ENCODE measurements at regions not wholly inside any gene's neighbourhood (a gene's known extent, or its start where the extent isn't known, plus 50 kb on each side); places are given as distances from the start of the nearest gene placed in this dataset.

DNA sequence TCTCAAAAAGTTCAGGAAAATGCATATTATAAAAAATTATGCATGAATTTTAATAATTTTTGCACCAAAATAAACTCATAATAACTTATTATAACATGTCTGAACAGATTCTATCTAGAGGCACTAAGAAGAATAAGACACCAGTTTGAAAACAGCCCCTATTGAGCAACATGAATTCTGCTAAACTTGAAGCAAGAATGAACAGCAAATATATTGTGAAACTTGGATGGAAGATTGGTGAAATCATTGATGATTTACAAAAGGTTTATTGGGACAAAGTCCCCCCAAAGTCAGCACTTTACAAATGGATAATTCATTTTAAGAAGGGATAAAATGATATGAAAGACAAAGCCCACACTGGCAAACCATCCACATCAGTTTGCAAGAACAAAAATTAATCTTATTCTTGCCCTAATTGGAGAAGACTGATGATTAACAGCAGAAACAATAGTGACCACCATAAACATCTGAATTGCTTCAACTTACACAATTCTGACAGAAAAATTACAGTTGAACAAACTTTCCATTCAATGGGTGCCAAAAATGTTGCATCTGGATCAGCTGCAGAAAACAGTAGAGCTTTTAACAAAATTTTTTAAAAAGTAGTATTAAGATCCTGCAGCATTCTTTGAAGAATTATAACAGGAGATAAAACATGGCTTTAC, 257.5 kb upstream of the FAT3 start:
- Histone ChIP-seq H3K4me3 (ENCODE audit: low read length in 2 of 2) (no peak overlapping the region), H3K27ac (ENCODE audit: low read length) (no peak overlapping the region), H3K36me3 (ENCODE audit: control insufficient read depth in 2 of 2, insufficient read depth in 2 of 2, low read length in 2 of 2) (no peaks in the 10 kb centered on the region), H3K4me1 (ENCODE audit: control insufficient read depth, insufficient read depth, low read length) (no peaks in the 10 kb centered on the region), H3K27me3 (ENCODE audit: control insufficient read depth in 1 of 2, insufficient read depth in 2 of 2, low read length in 2 of 2) (no peaks in the 10 kb centered on the region), H3K9me3 (ENCODE audit: control insufficient read depth in 2 of 2, low read length in 2 of 2) (no peaks in the 10 kb centered on the region), H3K9ac (ENCODE audit: low read length in 2 of 2) (no peak overlapping the region)

DNA sequence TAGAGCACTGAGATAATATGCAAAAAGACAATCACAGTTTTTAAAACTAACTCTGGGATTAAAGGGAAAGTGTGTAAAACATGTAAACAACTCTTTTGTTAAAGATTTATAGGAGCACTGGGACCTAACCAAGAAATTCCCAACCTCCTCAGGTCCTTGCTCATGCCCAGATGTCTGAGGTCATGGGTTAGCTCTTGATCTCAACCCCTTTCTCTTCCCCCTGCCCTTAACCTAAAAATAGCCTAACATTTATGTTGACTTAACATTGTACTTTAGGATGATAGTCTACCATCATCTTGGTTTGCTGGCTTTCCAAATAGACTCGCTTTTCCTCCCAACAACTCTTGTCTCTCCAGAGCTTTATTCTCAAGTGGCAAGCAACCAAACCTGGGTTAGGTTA, 258.2 kb upstream of the FAT3 start:
- H3K36me3 ChIP-seq (ENCODE audit: control insufficient read depth in 2 of 2, insufficient read depth in 2 of 2, low read length in 2 of 2), result no peaks in the 10 kb centered on the region
- no peak overlapping the region for H3K4me3 ChIP-seq (ENCODE audit: low read length in 2 of 2)
- H3K27me3 ChIP-seq (ENCODE audit: control insufficient read depth in 1 of 2, insufficient read depth in 2 of 2, low read length in 2 of 2), result no peaks in the 10 kb centered on the region
- H3K9me3 ChIP-seq (ENCODE audit: control insufficient read depth in 2 of 2, low read length in 2 of 2), result no peaks in the 10 kb centered on the region
- H3K9ac ChIP-seq (ENCODE audit: low read length in 2 of 2), result no peak overlapping the region
- H3K27ac ChIP-seq (ENCODE audit: low read length), result no peak overlapping the region
- no peaks in the 10 kb centered on the region for H3K4me1 ChIP-seq (ENCODE audit: control insufficient read depth, insufficient read depth, low read length)

DNA sequence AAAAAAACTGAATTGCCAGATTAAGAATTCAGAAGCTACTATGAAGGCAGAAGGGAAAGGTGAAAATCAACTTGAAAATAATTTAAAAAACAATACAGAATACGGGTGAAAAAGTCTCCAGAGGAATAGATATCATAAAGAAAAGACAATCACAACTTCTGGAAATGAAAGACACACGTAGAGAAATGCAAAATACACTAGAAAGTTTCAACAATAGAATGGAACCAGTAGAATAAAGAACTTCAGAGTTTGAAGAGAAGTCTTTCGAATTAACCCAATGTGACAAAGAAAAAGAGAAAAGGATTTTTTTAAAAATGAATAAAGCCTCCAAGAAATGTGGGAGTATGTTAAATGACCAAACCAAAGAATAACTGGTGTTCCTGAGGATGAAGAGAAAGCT, 263.8 kb upstream of the FAT3 start:
- no peaks in the 10 kb centered on the region for H3K27me3 ChIP-seq (ENCODE audit: control insufficient read depth in 1 of 2, insufficient read depth in 2 of 2, low read length in 2 of 2)
- peaks cover 2 to 6% of the 10 kb centered on the region in 2 donors for H3K9me3 ChIP-seq (ENCODE audit: control insufficient read depth in 2 of 2, low read length in 2 of 2)
- H3K4me1 ChIP-seq (ENCODE audit: control insufficient read depth, insufficient read depth, low read length), result no peaks in the 10 kb centered on the region
- H3K9ac ChIP-seq (ENCODE audit: low read length in 2 of 2), result no peak overlapping the region
- H3K27ac ChIP-seq (ENCODE audit: low read length), result no peak overlapping the region
- H3K4me3 ChIP-seq (ENCODE audit: low read length in 2 of 2), result no peak overlapping the region
- H3K36me3 ChIP-seq (ENCODE audit: control insufficient read depth in 2 of 2, insufficient read depth in 2 of 2, low read length in 2 of 2), result no peaks in the 10 kb centered on the region

DNA sequence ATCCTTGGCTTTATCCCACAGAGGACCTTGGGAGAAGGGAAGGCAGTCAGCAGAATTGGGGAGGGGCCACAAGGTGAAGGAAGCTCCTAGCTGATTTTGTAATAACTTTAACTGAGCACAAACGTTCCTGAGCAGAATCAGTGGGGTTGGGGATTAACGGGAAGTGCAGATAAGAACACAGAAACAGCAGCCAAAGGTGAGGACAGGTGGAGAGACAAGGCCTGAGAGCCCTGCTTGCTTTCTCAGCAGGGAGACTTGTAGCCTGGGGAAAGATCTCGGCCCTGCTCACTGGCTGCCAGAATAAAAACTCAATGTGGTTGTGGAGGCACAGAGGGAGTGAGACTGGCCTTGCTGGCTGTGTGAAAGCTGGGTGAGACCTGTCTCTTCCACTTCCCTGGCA, 265.2 kb upstream of the FAT3 start:
- H3K4me3 ChIP-seq (ENCODE audit: low read length in 2 of 2), result no peak overlapping the region
- no peaks in the 10 kb centered on the region for H3K27me3 ChIP-seq (ENCODE audit: control insufficient read depth in 1 of 2, insufficient read depth in 2 of 2, low read length in 2 of 2)
- no peak overlapping the region for H3K9ac ChIP-seq (ENCODE audit: low read length in 2 of 2)
- no peaks in the 10 kb centered on the region for H3K36me3 ChIP-seq (ENCODE audit: control insufficient read depth in 2 of 2, insufficient read depth in 2 of 2, low read length in 2 of 2)
- no peaks in the 10 kb centered on the region for H3K4me1 ChIP-seq (ENCODE audit: control insufficient read depth, insufficient read depth, low read length)
- peaks cover 2 to 6% of the 10 kb centered on the region in 2 donors for H3K9me3 ChIP-seq (ENCODE audit: control insufficient read depth in 2 of 2, low read length in 2 of 2)
- no peak overlapping the region for H3K27ac ChIP-seq (ENCODE audit: low read length)

DNA sequence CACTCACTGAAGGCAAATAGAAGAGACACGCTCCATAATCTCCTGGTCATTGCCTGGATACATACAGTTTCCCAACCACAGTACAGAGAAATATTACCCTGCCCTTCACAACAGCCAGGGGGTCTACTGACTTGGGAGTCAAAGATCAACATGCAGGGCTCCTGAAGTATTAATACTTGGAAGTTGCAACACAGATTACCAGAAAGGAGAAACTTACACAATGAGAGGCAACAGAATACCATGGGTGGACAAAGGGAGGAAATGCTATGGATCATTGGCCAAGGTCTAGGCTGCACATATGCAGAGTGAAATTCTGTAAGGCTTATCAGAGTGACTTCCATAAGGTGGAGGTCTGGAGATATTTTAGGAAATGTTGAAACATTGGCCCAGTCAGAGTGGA, 267.9 kb upstream of the FAT3 start:
- no peak overlapping the region for H3K27ac ChIP-seq (ENCODE audit: low read length)
- peaks cover 2 to 6% of the 10 kb centered on the region in 2 donors for H3K9me3 ChIP-seq (ENCODE audit: control insufficient read depth in 2 of 2, low read length in 2 of 2)
- H3K27me3 ChIP-seq (ENCODE audit: control insufficient read depth in 1 of 2, insufficient read depth in 2 of 2, low read length in 2 of 2), result no peaks in the 10 kb centered on the region
- no peak overlapping the region for H3K4me3 ChIP-seq (ENCODE audit: low read length in 2 of 2)
- no peaks in the 10 kb centered on the region for H3K36me3 ChIP-seq (ENCODE audit: control insufficient read depth in 2 of 2, insufficient read depth in 2 of 2, low read length in 2 of 2)
- H3K4me1 ChIP-seq (ENCODE audit: control insufficient read depth, insufficient read depth, low read length), result no peaks in the 10 kb centered on the region
- H3K9ac ChIP-seq (ENCODE audit: low read length in 2 of 2), result no peak overlapping the region

DNA sequence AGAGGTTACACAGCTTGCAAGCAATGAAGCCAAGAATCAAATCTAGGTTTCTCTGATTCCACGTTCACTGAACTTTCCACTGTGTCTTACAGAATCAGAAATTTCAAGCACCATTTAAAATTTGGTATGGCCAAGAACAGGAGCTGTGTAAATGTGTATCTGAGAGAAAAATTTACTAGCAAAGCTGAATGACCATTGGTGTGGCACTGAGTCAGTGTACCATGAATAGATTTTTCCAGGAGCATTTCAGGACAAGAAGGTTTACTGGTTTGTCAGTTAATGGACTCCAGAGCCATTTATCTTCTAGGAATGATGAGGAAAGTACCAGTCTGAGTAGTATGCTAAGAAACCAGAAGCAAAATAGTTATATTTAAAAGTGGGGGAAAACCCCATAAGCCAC, 269.4 kb upstream of the FAT3 start:
- Histone ChIP-seq H3K27ac (ENCODE audit: low read length) (no peak overlapping the region), H3K27me3 (ENCODE audit: control insufficient read depth in 1 of 2, insufficient read depth in 2 of 2, low read length in 2 of 2) (no peaks in the 10 kb centered on the region), H3K9ac (ENCODE audit: low read length in 2 of 2) (no peak overlapping the region), H3K4me3 (ENCODE audit: low read length in 2 of 2) (no peak overlapping the region), H3K4me1 (ENCODE audit: control insufficient read depth, insufficient read depth, low read length) (no peaks in the 10 kb centered on the region), H3K9me3 (ENCODE audit: control insufficient read depth in 2 of 2, low read length in 2 of 2) (peaks cover under 1 to 2% of the 10 kb centered on the region in 2 donors), H3K36me3 (ENCODE audit: control insufficient read depth in 2 of 2, insufficient read depth in 2 of 2, low read length in 2 of 2) (no peaks in the 10 kb centered on the region)

DNA sequence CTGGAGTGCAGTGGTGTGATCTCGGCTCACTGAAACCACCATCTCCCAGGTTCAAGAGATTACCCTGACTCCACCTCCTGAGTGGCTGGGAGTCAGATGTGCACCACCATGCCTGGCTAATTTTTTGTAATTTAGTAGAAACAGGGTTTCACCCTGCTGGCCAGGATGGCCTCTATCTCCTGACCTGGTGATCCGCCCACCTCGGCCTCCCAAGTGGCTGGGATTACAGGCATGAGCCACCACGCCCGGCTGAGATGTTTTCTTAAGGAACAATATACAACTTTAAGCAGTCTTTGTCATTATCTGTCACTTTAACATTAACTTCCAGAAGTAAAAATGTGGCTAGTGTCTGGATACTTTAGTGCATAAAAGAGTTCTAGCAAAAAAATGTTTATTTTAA, 272.6 kb upstream of the FAT3 start:
- H3K4me3 ChIP-seq (ENCODE audit: low read length in 2 of 2), result no peak overlapping the region
- H3K9me3 ChIP-seq (ENCODE audit: control insufficient read depth in 2 of 2, low read length in 2 of 2), result no peaks in the 10 kb centered on the region
- no peaks in the 10 kb centered on the region for H3K36me3 ChIP-seq (ENCODE audit: control insufficient read depth in 2 of 2, insufficient read depth in 2 of 2, low read length in 2 of 2)
- H3K4me1 ChIP-seq (ENCODE audit: control insufficient read depth, insufficient read depth, low read length), result peaks cover 4% of the 10 kb centered on the region
- H3K27me3 ChIP-seq (ENCODE audit: control insufficient read depth in 1 of 2, insufficient read depth in 2 of 2, low read length in 2 of 2), result no peaks in the 10 kb centered on the region
- H3K9ac ChIP-seq (ENCODE audit: low read length in 2 of 2), result no peak overlapping the region
- no peak overlapping the region for H3K27ac ChIP-seq (ENCODE audit: low read length)

DNA sequence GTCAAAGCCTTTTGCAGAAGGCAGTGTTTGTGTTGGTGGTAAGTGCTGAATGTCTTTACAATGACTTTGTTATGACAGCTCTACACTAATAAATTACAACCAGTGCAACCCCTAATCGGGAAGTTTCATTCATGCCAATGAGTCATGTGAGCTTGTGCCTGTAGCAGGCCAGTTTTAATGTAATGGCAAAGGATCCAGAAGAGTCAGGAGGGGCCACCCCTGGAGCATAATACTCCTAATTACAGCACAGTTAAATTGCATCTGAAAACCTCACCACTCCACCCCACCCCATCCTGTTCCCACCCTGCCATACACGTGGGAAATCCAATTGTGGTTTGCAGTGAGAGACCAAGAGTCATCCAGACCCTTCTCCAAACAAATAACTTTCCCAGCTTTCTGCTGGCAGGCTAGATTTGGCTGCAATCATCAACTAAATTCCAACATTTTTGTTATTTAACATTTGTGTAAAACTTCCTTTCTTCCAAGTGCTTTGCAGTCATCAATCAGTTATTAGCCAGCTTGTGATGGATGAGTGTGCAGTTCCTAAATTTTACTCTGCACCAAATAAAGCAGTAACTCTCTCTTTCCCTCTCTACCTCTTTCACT, 277.3 kb upstream of the FAT3 start:
- H3K4me3 ChIP-seq (ENCODE audit: low read length in 2 of 2), result no peak overlapping the region
- no peak overlapping the region for H3K27ac ChIP-seq (ENCODE audit: low read length)
- no peak overlapping the region for H3K9ac ChIP-seq (ENCODE audit: low read length in 2 of 2)
- H3K4me1 ChIP-seq (ENCODE audit: control insufficient read depth, insufficient read depth, low read length), result peaks cover 6% of the 10 kb centered on the region
- H3K36me3 ChIP-seq (ENCODE audit: control insufficient read depth in 2 of 2, insufficient read depth in 2 of 2, low read length in 2 of 2), result no peaks in the 10 kb centered on the region
- H3K27me3 ChIP-seq (ENCODE audit: control insufficient read depth in 1 of 2, insufficient read depth in 2 of 2, low read length in 2 of 2), result no peaks in the 10 kb centered on the region
- H3K9me3 ChIP-seq (ENCODE audit: control insufficient read depth in 2 of 2, low read length in 2 of 2), result no peaks in the 10 kb centered on the region

DNA sequence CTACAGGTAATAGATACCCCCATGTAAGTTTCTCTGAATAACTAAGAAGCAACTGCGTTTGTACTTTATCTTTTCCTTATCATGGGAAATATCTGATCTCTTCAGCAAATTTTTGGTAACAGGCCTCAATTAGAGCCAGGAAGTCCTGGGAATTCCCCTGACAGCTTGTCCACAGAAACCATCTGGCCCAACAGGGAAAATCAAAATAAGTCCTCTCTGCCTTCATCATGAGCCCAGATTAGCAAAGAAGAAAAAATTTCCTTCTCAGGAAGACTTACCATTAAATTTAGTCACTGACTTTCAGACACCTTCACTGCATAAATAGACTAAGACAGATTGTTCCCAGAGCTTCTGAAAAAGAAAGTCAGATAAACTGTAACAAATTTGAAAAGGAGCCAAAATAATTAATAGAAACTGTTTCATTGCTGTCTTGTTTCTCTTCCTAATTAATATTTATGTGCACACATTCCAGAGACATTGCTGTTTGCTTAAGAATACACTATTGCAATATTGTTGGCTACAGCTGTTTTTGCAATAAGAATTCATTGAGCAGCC, 278.1 kb upstream of the FAT3 start:
- no peaks in the 10 kb centered on the region for H3K9me3 ChIP-seq (ENCODE audit: control insufficient read depth in 2 of 2, low read length in 2 of 2)
- H3K4me3 ChIP-seq (ENCODE audit: low read length in 2 of 2), result no peak overlapping the region
- no peaks in the 10 kb centered on the region for H3K36me3 ChIP-seq (ENCODE audit: control insufficient read depth in 2 of 2, insufficient read depth in 2 of 2, low read length in 2 of 2)
- H3K27ac ChIP-seq (ENCODE audit: low read length), result no peak overlapping the region
- peaks cover 6% of the 10 kb centered on the region for H3K4me1 ChIP-seq (ENCODE audit: control insufficient read depth, insufficient read depth, low read length)
- no peaks in the 10 kb centered on the region for H3K27me3 ChIP-seq (ENCODE audit: control insufficient read depth in 1 of 2, insufficient read depth in 2 of 2, low read length in 2 of 2)
- no peak overlapping the region for H3K9ac ChIP-seq (ENCODE audit: low read length in 2 of 2)

DNA sequence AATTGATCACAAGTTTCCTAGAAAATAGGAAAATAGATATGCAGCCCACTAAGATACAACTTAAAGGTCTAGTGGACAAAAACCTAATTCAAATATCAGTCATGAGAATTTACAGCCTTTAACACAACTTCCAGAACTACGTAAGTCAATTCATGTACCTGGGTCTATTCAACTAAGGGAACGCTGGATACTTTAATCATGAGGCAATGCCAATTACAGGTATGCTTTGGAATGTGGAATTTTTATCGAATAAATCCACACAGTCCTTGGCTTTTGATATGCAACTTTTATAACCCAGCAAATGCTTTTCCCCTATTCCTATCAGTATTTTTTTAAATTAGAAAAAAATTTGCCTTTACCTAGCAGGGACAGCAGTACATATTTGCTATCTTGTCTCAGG, 289.5 kb upstream of the FAT3 start:
- no peak overlapping the region for H3K4me3 ChIP-seq (ENCODE audit: low read length in 2 of 2)
- no peak overlapping the region for H3K27ac ChIP-seq (ENCODE audit: low read length)
- H3K4me1 ChIP-seq (ENCODE audit: control insufficient read depth, insufficient read depth, low read length), result no peaks in the 10 kb centered on the region
- H3K36me3 ChIP-seq (ENCODE audit: control insufficient read depth in 2 of 2, insufficient read depth in 2 of 2, low read length in 2 of 2), result no peaks in the 10 kb centered on the region
- H3K9me3 ChIP-seq (ENCODE audit: control insufficient read depth in 2 of 2, low read length in 2 of 2), result no peaks in the 10 kb centered on the region
- H3K9ac ChIP-seq (ENCODE audit: low read length in 2 of 2), result no peak overlapping the region
- no peaks in the 10 kb centered on the region for H3K27me3 ChIP-seq (ENCODE audit: control insufficient read depth in 1 of 2, insufficient read depth in 2 of 2, low read length in 2 of 2)

DNA sequence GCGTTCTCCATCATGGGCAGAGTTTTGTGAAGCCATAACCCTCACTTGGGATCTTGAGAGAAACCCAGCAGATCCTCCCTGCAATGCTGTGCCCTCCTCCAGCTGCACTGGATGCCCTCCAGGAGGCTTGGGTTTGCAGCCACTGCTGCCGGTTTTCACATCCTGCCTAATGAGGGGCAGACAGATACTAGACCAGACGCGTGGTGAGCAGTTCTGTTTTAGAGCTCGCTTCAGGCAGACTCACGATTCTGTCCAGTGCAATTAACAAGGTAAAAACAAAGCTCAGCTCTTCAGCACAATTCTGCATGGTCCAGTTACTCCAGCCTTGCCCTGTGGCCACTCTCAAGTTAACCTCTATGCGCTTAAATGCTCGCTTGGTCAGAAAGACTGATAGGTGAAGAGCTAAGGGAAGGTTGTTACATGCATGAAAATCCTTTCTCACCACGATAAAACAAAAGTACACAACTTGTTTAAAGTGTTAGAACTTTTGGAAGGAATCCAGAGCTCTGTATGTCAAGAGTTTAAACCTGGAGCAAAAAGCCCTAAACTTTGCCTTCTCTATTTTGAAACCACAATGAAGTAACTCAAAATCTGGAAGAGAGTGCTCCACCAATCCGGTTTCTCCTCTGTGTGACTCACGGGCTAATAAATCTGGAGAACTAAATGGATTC, 292.3 kb upstream of the FAT3 start:
- H3K9me3 ChIP-seq (ENCODE audit: control insufficient read depth in 2 of 2, low read length in 2 of 2), result no peaks in the 10 kb centered on the region
- no peak overlapping the region for H3K27ac ChIP-seq (ENCODE audit: low read length)
- H3K4me3 ChIP-seq (ENCODE audit: low read length in 2 of 2), result no peak overlapping the region
- no peak overlapping the region for H3K9ac ChIP-seq (ENCODE audit: low read length in 2 of 2)
- no peaks in the 10 kb centered on the region for H3K36me3 ChIP-seq (ENCODE audit: control insufficient read depth in 2 of 2, insufficient read depth in 2 of 2, low read length in 2 of 2)
- H3K4me1 ChIP-seq (ENCODE audit: control insufficient read depth, insufficient read depth, low read length), result no peaks in the 10 kb centered on the region
- H3K27me3 ChIP-seq (ENCODE audit: control insufficient read depth in 1 of 2, insufficient read depth in 2 of 2, low read length in 2 of 2), result no peaks in the 10 kb centered on the region

Data from stomach smooth muscle (tissue), 2 donors.